ENCODE measurements at regions not wholly inside any gene's neighbourhood (a gene's known extent, or its start where the extent isn't known, plus 50 kb on each side); places are given as distances from the start of the nearest gene placed in this dataset.

GRCh38 chr6:21508753-21509152 is 84.8 kb upstream of the SOX4 start:
- Histone ChIP-seq H3K27me3 (no peaks in the 10 kb centered on the region), H3K36me3 (no peaks in the 10 kb centered on the region), H3K9me3 (no peaks in the 10 kb centered on the region), H3K4me1 (no peaks in the 10 kb centered on the region), H3K27ac (no peak overlapping the region), H3K4me3 (no peak overlapping the region)
- no peak for TF ChIP-seq EP300 (IDR thresholded peaks at IDR 0.05)
- no peak for DNase-seq
- 79 to 91% (median 84%) methylated on average over 4 of the region's 4 CpGs for WGBS, 5 donors
- intact Hi-C loops (cut with DNase I; ENCODE audit: low total_unique reads) = no loop called here

- H3K9me3 ChIP-seq = no peaks in the 10 kb centered on the region
- WGBS, 5 donors = 89 to 97% (median 91%) methylated on average over 6 of the region's 6 CpGs
- H3K27ac ChIP-seq = no peak overlapping the region
- H3K4me1 ChIP-seq = no peaks in the 10 kb centered on the region
- no peaks in the 10 kb centered on the region for H3K27me3 ChIP-seq
- DNase-seq = no peak
- no peak overlapping the region for H3K4me3 ChIP-seq
- TF ChIP-seq POLR2A (IDR thresholded peaks at IDR 0.05) (no peak), POLR2AphosphoS5 (IDR thresholded peaks at IDR 0.05) (no peak), EP300 (IDR thresholded peaks at IDR 0.05) (no peak), CTCF (IDR thresholded peaks at IDR 0.05) (no peak)
- H3K36me3 ChIP-seq = no peaks in the 10 kb centered on the region
- intact Hi-C loops (cut with DNase I; ENCODE audit: low total_unique reads) = no loop called here
These were observed 81.5 kb upstream of the SOX4 start for GRCh38 chr6:21511891-21512550.

GRCh38 chr6:21514288-21514687 is 79.3 kb upstream of the SOX4 start:
- Histone ChIP-seq H3K4me3 (no peak overlapping the region), H3K36me3 (no peaks in the 10 kb centered on the region), H3K27me3 (no peaks in the 10 kb centered on the region), H3K27ac (no peak overlapping the region), H3K4me1 (no peaks in the 10 kb centered on the region), H3K9me3 (no peaks in the 10 kb centered on the region)
- no peak for DNase-seq
- TF ChIP-seq CTCF (IDR thresholded peaks at IDR 0.05) = no peak
- TF ChIP-seq POLR2A (IDR thresholded peaks at IDR 0.05) = no peak
- no peak for TF ChIP-seq POLR2AphosphoS5 (IDR thresholded peaks at IDR 0.05)
- no peak for TF ChIP-seq EP300 (IDR thresholded peaks at IDR 0.05)
- intact Hi-C loops (cut with DNase I; ENCODE audit: low total_unique reads) = no loop called here
- WGBS, 5 donors = 88 to 98% (median 90%) methylated on average over 4 of the region's 4 CpGs

- Histone ChIP-seq H3K36me3 (no peaks in the 10 kb centered on the region), H3K27ac (no peak overlapping the region), H3K27me3 (no peaks in the 10 kb centered on the region), H3K4me3 (no peak overlapping the region), H3K4me1 (no peaks in the 10 kb centered on the region), H3K9me3 (no peaks in the 10 kb centered on the region)
- no peak for TF ChIP-seq POLR2A (IDR thresholded peaks at IDR 0.05)
- TF ChIP-seq POLR2AphosphoS5 (IDR thresholded peaks at IDR 0.05) = no peak
- TF ChIP-seq CTCF (IDR thresholded peaks at IDR 0.05) = no peak
- TF ChIP-seq EP300 (IDR thresholded peaks at IDR 0.05) = no peak
- no peak for DNase-seq
- WGBS, 5 donors = 64 to 87% (median 74%) methylated on average over 4 of the region's 4 CpGs
- intact Hi-C loops (cut with DNase I; ENCODE audit: low total_unique reads) = no loop called here
These were observed 75.2 kb upstream of the SOX4 start for GRCh38 chr6:21518317-21518716.

- H3K36me3 ChIP-seq = no peaks in the 10 kb centered on the region
- no peak for DNase-seq
- no peak overlapping the region for H3K4me3 ChIP-seq
- 65 to 77% (median 75%) methylated on average over 1 of the region's 1 CpG for WGBS, 5 donors
- no peak for TF ChIP-seq POLR2A (IDR thresholded peaks at IDR 0.05)
- TF ChIP-seq POLR2AphosphoS5 (IDR thresholded peaks at IDR 0.05) = no peak
- TF ChIP-seq EP300 (IDR thresholded peaks at IDR 0.05) = no peak
- no peak for TF ChIP-seq CTCF (IDR thresholded peaks at IDR 0.05)
- H3K27ac ChIP-seq = no peak overlapping the region
- H3K9me3 ChIP-seq = no peaks in the 10 kb centered on the region
- no peaks in the 10 kb centered on the region for H3K27me3 ChIP-seq
- intact Hi-C loops (cut with DNase I; ENCODE audit: low total_unique reads) = no loop called here
- no peaks in the 10 kb centered on the region for H3K4me1 ChIP-seq
These were observed 73.9 kb upstream of the SOX4 start for GRCh38 chr6:21519642-21520041.
